MCF 10A (cell line): ENCODE measurements at regions not wholly inside any gene's neighbourhood (a gene's known extent, or its start where the extent isn't known, plus 50 kb on each side); places are given as distances from the start of the nearest gene placed in this dataset.
"Not testable (repeated sequence)": the region's sequence is repeated elsewhere in the genome, so short reads cannot be mapped to it uniquely, and the experiment has no call there.

Experiments
- BruUV-seq: library from RNA; stranded (reverse); fragments of 400-500 nt; replicated peaks from 2 replicates; lab custom pipeline; 2021; lab: Mats Ljungman, UMichigan
- CTCF ChIA-PET: fragments of 300-600 bp; sonication (Branson Sonifier 250); formaldehyde crosslinking; extraction: SDS; loops from one replicate; lab custom pipeline; 2021; ENCODE audit warnings: antibody characterized with exemption, inconsistent platforms; lab: Yijun Ruan, JAX
- POLR2A ChIA-PET: fragments of 300-600, 350-650 bp; sonication (Branson Sonifier 250); formaldehyde crosslinking; extraction: SDS; loops from one replicate; lab custom pipeline; 2020; ENCODE audit warnings: antibody characterized with exemption, inconsistent platforms; lab: Yijun Ruan, JAX
- DNase-seq: peaks from one replicate; pipeline ENCODE4 v3.0.0-alpha.2; 2018; ENCODE audit not compliant: unreplicated experiment
- H3K27ac Mint-ChIP-seq: one replicate; pipeline ENCODE4 v1.8.0; 2022; ENCODE audit warnings: mild to moderate bottlenecking, low read depth, mixed read lengths; ENCODE audit not compliant: unreplicated experiment
- H3K27me3 Mint-ChIP-seq: one replicate; pipeline ENCODE4 v1.8.0; 2022; ENCODE audit warnings: mixed read lengths; ENCODE audit not compliant: insufficient read depth, unreplicated experiment
- H3K36me3 Mint-ChIP-seq: one replicate; pipeline ENCODE4 v1.8.0; 2022; ENCODE audit warnings: mild to moderate bottlenecking, moderate library complexity, mixed read lengths; ENCODE audit not compliant: insufficient read depth, unreplicated experiment
- H3K4me1 Mint-ChIP-seq: one replicate; pipeline ENCODE4 v1.8.0; 2022; ENCODE audit warnings: mixed read lengths; ENCODE audit not compliant: insufficient read depth, unreplicated experiment
- H3K4me3 Mint-ChIP-seq: one replicate; pipeline ENCODE4 v1.8.0; 2022; ENCODE audit warnings: mild to moderate bottlenecking, moderate library complexity, mixed read lengths; ENCODE audit not compliant: unreplicated experiment
- H3K9me3 Mint-ChIP-seq: one replicate; pipeline ENCODE4 v1.8.0; 2022; ENCODE audit warnings: mixed read lengths; ENCODE audit not compliant: unreplicated experiment
- intact Hi-C: fragments of 100-400 bp; cut with micrococcal nuclease; formaldehyde crosslinking; loops from 2 replicates; pipeline ENCODE4 v1.14.1; 2022
- TF ChIP-seq, protein P1 (sequence below): fragments of 200-600 bp; IDR thresholded peaks from one replicate; pipeline ENCODE4 v1.8.0; 2022; ENCODE audit warnings: antibody characterized with exemption, mild to moderate bottlenecking; ENCODE audit not compliant: unreplicated experiment

DNA sequence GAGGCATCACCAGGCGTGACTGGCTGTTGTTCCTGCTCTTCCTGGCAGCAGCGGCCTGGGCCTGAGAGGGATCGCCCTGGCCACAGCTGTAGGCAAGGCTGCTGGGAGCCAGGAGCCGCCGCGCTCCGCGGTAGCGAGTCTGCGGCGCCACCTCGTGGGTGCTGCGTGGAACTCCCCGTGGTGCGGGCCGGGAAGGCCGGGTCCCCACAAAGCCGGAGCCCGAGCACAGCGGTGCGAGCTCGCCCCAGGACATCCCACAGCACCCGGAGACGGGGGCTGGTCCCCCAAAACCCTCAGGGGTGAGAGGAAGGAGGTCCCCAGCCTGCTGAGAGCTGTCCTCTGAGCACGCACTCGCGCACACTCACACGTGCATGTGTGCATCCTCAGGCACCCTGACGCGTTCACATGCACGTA, 320.0 kb upstream of the PLGLB1 start:
- H3K9me3 Mint-ChIP-seq, H3K4me3 Mint-ChIP-seq, H3K27me3 Mint-ChIP-seq, H3K36me3 Mint-ChIP-seq, CTCF ChIA-PET, POLR2A ChIA-PET, H3K27ac Mint-ChIP-seq, intact Hi-C loops, BruUV-seq, H3K4me1 Mint-ChIP-seq: not testable (repeated sequence)
- TF ChIP-seq, protein P1, sequence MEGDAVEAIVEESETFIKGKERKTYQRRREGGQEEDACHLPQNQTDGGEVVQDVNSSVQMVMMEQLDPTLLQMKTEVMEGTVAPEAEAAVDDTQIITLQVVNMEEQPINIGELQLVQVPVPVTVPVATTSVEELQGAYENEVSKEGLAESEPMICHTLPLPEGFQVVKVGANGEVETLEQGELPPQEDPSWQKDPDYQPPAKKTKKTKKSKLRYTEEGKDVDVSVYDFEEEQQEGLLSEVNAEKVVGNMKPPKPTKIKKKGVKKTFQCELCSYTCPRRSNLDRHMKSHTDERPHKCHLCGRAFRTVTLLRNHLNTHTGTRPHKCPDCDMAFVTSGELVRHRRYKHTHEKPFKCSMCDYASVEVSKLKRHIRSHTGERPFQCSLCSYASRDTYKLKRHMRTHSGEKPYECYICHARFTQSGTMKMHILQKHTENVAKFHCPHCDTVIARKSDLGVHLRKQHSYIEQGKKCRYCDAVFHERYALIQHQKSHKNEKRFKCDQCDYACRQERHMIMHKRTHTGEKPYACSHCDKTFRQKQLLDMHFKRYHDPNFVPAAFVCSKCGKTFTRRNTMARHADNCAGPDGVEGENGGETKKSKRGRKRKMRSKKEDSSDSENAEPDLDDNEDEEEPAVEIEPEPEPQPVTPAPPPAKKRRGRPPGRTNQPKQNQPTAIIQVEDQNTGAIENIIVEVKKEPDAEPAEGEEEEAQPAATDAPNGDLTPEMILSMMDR, result peak; percentile 51
- peak; percentile 55 for DNase-seq

DNA sequence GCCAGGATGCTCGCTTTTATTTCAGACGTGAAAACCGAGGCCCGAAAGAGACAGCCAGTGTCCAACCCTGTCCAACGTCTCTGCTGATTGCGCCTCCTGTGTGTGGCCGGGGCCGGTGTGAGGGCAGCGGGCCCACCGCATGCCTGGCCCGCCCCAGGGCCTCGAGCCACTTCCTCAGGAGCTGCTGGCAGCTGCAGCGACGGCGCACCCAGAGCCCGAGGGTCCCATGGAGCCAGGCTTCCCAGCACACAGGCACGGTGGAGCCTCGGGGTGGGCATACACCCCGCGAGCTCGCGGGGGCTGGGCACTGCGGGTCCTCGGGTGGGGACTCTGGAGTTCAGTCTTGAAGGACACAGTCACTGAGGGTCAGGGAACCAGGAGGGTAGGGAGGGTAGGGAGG, 320.5 kb upstream of the PLGLB1 start:
- H3K36me3 Mint-ChIP-seq, H3K27me3 Mint-ChIP-seq, CTCF ChIA-PET, H3K9me3 Mint-ChIP-seq, H3K27ac Mint-ChIP-seq, H3K4me3 Mint-ChIP-seq, POLR2A ChIA-PET, intact Hi-C loops, BruUV-seq, DNase-seq, H3K4me1 Mint-ChIP-seq: not testable (repeated sequence)

DNA sequence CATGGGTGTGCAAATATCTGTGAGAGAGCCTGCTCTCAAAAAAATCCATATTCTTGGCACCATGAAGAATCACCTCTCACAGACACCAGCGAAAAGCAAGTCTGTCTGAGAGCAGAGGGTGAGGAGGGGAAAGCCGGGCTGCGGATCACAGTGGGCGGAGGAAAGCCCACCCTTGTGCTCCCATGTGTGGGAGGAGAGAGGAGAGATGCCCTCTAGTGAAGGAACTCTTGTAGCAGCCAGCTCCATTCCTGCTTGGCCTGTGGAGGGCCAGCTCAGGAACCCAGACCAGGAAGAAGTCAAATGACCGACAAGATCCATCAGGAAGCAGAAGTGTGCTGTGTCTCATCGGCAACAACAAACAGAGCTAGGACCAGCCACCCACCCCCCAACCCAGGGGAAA, 321.7 kb upstream of the PLGLB1 start:
- DNase-seq, H3K4me1 Mint-ChIP-seq, H3K9me3 Mint-ChIP-seq, H3K27me3 Mint-ChIP-seq, intact Hi-C loops, H3K4me3 Mint-ChIP-seq, BruUV-seq, H3K36me3 Mint-ChIP-seq, CTCF ChIA-PET, H3K27ac Mint-ChIP-seq, POLR2A ChIA-PET: not testable (repeated sequence)

DNA sequence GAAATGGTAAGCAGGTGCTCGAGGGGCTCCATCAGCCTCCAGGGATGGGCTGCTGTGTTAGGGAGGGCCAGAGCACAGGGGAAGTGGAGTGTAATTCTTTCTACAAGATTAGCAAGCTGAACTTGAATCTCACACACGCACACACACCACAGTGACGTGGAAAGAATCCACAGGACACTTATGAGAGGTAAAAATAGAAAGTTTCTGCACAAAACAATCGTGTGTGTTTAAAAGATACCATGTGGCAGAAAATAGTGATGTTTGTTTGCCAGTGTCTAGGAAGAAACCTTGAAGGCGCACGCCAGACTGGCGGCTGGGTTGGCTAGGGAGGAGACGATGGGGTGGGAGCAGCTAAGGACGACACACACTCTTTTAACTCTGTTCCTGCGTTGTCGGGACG, 323.6 kb upstream of the PLGLB1 start:
- BruUV-seq, H3K36me3 Mint-ChIP-seq, POLR2A ChIA-PET, CTCF ChIA-PET, intact Hi-C loops, H3K27ac Mint-ChIP-seq, H3K4me3 Mint-ChIP-seq, H3K27me3 Mint-ChIP-seq, H3K4me1 Mint-ChIP-seq, DNase-seq, H3K9me3 Mint-ChIP-seq: not testable (repeated sequence)

DNA sequence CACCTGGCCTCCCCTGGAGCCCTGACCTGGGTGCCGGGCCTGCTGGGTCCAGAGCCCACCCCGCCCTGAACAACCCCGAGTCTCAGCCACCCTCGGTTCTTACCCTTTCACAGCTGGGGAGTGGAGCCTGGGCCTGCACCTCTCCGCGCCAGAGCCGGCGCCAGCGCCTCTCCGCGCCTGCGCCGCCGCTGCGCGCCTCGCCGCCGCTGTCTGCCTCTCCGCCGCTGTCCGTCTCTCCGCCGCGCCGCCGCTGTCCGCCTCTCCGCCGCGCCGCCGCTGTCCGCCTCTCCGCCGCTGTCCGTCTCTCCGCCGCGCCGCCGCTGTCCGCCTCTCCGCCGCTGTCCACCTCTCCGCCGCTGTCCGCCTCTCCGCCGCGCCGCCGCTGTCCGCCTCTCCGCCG, 326.9 kb upstream of the PLGLB1 start:
- H3K36me3 Mint-ChIP-seq, BruUV-seq, H3K9me3 Mint-ChIP-seq, CTCF ChIA-PET, H3K4me3 Mint-ChIP-seq, H3K27me3 Mint-ChIP-seq, DNase-seq, POLR2A ChIA-PET, H3K27ac Mint-ChIP-seq, H3K4me1 Mint-ChIP-seq, intact Hi-C loops: not testable (repeated sequence)

DNA sequence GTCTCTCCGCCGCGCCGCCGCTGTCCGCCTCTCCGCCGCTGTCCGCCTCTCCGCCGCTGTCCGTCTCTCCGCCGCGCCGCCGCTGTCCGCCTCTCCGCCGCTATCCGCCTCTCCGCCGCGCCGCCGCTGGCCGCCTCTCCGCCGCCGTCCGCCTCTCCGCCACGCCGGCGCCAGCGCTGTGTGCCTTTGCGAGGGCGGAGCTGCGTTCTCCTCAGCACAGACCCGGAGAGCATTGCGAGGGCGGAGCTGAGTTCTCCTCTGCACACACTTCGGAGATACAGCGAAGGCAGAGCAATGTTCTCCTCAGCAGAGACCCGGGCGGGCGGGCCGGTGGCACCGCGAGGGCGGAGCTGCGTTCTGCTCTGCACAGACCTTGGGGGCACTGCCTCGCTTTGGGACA, 327.4 kb upstream of the PLGLB1 start:
- DNase-seq, H3K4me1 Mint-ChIP-seq, intact Hi-C loops, H3K9me3 Mint-ChIP-seq, H3K27me3 Mint-ChIP-seq, CTCF ChIA-PET, BruUV-seq, H3K4me3 Mint-ChIP-seq, POLR2A ChIA-PET, H3K36me3 Mint-ChIP-seq, H3K27ac Mint-ChIP-seq: not testable (repeated sequence)

DNA sequence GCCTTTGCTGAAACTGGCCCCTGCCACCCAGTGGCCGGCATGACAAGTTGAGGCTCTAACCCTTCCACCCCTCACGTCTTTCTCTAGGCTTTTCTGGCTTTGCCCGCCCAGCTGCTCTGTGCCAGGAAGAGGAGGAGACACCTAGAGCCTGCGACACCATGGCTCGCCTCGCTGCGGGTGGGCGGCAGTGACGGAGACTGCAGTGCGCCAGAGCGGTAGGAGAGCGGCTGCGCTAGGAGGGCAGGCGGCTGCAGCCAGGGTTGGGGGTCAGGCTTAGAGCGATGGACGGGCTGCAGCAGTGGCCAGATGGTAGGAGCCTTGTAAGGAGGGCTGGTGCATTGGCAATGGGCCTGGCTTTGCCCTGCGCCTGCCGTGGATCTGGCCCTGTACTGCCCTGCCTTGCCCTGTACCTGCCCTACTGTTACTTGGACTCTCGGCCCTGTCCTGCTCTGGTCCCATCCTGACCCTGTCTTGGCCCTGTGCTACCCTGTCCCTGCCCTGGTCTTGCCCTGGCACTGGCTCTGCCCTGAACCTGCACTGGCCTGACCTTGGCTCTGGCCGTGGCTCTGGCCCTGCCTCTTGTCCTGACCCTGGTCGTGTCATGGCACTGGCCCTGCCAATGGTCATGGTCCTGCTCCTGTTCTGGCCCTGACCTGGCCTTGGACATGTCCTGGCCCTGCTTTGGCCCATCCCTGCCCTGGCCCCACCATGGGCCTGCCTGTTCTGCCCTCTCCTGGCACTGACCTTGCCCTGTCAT, 330.7 kb upstream of the PLGLB1 start:
- POLR2A ChIA-PET, H3K4me3 Mint-ChIP-seq, H3K36me3 Mint-ChIP-seq, H3K27ac Mint-ChIP-seq, intact Hi-C loops, BruUV-seq, H3K27me3 Mint-ChIP-seq, H3K4me1 Mint-ChIP-seq, CTCF ChIA-PET, H3K9me3 Mint-ChIP-seq, DNase-seq: not testable (repeated sequence)

DNA sequence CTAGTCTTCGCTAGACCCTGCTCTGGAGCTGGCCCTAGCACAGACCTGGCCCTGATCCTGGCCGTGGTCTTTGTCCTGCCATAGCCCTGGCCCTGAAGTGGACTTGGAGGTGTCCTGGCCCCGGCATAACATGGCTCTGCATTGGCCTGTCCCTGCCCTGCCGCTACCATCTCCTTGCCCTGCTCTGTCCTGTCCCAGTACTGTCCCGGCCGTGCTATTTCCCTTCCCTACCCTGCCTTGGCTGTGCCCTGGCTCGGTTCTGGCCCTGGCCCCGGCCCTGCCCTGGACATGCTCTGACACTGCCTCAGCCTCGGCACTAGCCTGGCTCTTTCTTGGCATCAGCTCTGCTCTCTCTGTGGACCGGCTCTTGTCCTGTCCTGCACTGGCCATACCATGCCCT, 331.8 kb upstream of the PLGLB1 start:
- H3K4me1 Mint-ChIP-seq, H3K9me3 Mint-ChIP-seq, BruUV-seq, CTCF ChIA-PET, DNase-seq, H3K27ac Mint-ChIP-seq, intact Hi-C loops, H3K4me3 Mint-ChIP-seq, H3K27me3 Mint-ChIP-seq, H3K36me3 Mint-ChIP-seq, POLR2A ChIA-PET: not testable (repeated sequence)

DNA sequence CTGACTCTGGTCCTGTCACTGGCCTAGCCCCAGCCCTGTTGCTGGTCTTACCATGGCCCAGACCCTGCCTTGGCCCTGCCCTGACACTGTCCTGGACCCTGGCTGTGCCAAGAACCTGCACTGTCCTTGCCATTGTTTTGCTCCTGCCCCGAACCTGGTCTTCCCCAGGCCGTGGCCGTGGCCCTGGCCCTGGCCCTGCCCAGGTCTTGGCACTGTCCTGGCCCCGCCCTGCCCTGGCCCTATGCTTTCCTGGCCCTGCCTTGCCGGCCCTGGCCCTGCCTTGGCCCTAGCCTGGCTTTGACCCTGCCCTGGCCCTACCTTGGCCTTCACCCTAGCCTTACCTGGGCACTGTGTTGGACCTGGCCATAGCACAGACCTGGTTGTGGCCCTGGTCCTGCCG, 332.5 kb upstream of the PLGLB1 start:
- POLR2A ChIA-PET, intact Hi-C loops, DNase-seq, H3K27me3 Mint-ChIP-seq, H3K36me3 Mint-ChIP-seq, BruUV-seq, H3K4me1 Mint-ChIP-seq, CTCF ChIA-PET, H3K4me3 Mint-ChIP-seq, H3K27ac Mint-ChIP-seq, H3K9me3 Mint-ChIP-seq: not testable (repeated sequence)
